Esophagus squamous epithelium (tissue), 4 donors: ENCODE measurements at regions not wholly inside any gene's neighbourhood (a gene's known extent, or its start where the extent isn't known, plus 50 kb on each side); places are given as distances from the start of the nearest gene placed in this dataset.

Experiments
- POLR2A ChIP-seq, 4 donors: fragments of 450-650 bp; IDR thresholded peaks; one replicate each; pipeline ENCODE4 v1.6.1; 2017; ENCODE audit warnings: antibody characterized with exemption in 4 of 4, mild to moderate bottlenecking in 4 of 4, moderate library complexity in 3 of 4
- TF ChIP-seq, protein P1 (sequence below), 6 experiments: fragments of 450-650 bp in 4 of 6; fragments of 200-600 bp in 2 of 6; sonication (generic) in 2 of 6; IDR thresholded peaks; one replicate each; pipeline ENCODE4 v1.5.1; 2016 to 2019; ENCODE audit warnings: antibody characterized with exemption in 6 of 6, mild to moderate bottlenecking in 4 of 6, moderate library complexity in 4 of 6

DNA sequence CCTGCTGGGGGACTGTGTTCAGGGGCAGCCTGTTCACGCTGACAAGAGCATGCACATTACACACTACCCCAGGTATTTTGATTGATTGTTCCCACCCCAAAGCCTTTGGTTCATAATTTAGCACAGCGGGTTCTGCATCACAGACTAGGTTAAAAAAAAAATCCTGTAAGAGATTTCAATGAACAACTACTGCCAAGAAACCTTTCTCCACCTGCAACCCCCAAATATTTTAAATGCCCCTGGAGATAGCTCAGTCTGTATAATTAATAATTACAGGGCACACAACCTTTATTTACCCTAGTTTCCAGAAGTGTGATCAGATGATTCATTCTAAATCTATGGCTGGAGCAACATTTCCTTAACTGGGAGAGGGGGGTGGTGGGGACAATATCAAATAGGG lies 87.6 kb downstream of the NR2F2 start:
- TF ChIP-seq, protein P1, sequence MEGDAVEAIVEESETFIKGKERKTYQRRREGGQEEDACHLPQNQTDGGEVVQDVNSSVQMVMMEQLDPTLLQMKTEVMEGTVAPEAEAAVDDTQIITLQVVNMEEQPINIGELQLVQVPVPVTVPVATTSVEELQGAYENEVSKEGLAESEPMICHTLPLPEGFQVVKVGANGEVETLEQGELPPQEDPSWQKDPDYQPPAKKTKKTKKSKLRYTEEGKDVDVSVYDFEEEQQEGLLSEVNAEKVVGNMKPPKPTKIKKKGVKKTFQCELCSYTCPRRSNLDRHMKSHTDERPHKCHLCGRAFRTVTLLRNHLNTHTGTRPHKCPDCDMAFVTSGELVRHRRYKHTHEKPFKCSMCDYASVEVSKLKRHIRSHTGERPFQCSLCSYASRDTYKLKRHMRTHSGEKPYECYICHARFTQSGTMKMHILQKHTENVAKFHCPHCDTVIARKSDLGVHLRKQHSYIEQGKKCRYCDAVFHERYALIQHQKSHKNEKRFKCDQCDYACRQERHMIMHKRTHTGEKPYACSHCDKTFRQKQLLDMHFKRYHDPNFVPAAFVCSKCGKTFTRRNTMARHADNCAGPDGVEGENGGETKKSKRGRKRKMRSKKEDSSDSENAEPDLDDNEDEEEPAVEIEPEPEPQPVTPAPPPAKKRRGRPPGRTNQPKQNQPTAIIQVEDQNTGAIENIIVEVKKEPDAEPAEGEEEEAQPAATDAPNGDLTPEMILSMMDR (IDR thresholded peaks at IDR 0.05): no peak
- TF ChIP-seq POLR2A (IDR thresholded peaks at IDR 0.05): no peak
